ENCODE measurements at regions not wholly inside any gene's neighbourhood (a gene's known extent, or its start where the extent isn't known, plus 50 kb on each side); places are given as distances from the start of the nearest gene placed in this dataset.

- no peaks in the 10 kb centered on the region for H3K9me3 ChIP-seq (ENCODE audit: severe bottlenecking)
- H3K4me3 ChIP-seq (ENCODE audit: low read depth, low read length) = no peak overlapping the region
- no peaks in the 10 kb centered on the region for H3K27me3 ChIP-seq (ENCODE audit: insufficient read depth, low read depth, severe bottlenecking)
- no peaks in the 10 kb centered on the region for H3K36me3 ChIP-seq
- no peak overlapping the region for H3K27ac ChIP-seq
- DNase-seq = no peak
- TF ChIP-seq CTCF (IDR thresholded peaks at IDR 0.05; ENCODE audit: low read depth, low read length) = no peak
Observed at GRCh38 chr2:48841126-48841525, 85.6 kb upstream of the LHCGR start.

- no peak for TF ChIP-seq CTCF (IDR thresholded peaks at IDR 0.05; ENCODE audit: low read depth, low read length)
- no peak for DNase-seq
- no peaks in the 10 kb centered on the region for H3K9me3 ChIP-seq (ENCODE audit: severe bottlenecking)
- H3K36me3 ChIP-seq = no peaks in the 10 kb centered on the region
- no peak overlapping the region for H3K27ac ChIP-seq
- no peak overlapping the region for H3K4me3 ChIP-seq (ENCODE audit: low read depth, low read length)
- H3K27me3 ChIP-seq (ENCODE audit: insufficient read depth, low read depth, severe bottlenecking) = no peaks in the 10 kb centered on the region
Observed at GRCh38 chr2:48838029-48838428, 82.5 kb upstream of the LHCGR start.

GRCh38 chr2:48829569-48829968 is 74.0 kb upstream of the LHCGR start:
- DNase-seq = no peak
- Histone ChIP-seq H3K9me3 (ENCODE audit: severe bottlenecking) (no peaks in the 10 kb centered on the region), H3K4me3 (ENCODE audit: low read depth, low read length) (no peak overlapping the region), H3K27me3 (ENCODE audit: insufficient read depth, low read depth, severe bottlenecking) (no peaks in the 10 kb centered on the region), H3K27ac (no peak overlapping the region), H3K36me3 (no peaks in the 10 kb centered on the region)
- no peak for TF ChIP-seq CTCF (IDR thresholded peaks at IDR 0.05; ENCODE audit: low read depth, low read length)

GRCh38 chr2:48829036-48829435 is 73.5 kb upstream of the LHCGR start:
- DNase-seq = no peak
- no peaks in the 10 kb centered on the region for H3K36me3 ChIP-seq
- H3K9me3 ChIP-seq (ENCODE audit: severe bottlenecking) = no peaks in the 10 kb centered on the region
- H3K4me3 ChIP-seq (ENCODE audit: low read depth, low read length) = no peak overlapping the region
- TF ChIP-seq CTCF (IDR thresholded peaks at IDR 0.05; ENCODE audit: low read depth, low read length) = no peak
- H3K27me3 ChIP-seq (ENCODE audit: insufficient read depth, low read depth, severe bottlenecking) = no peaks in the 10 kb centered on the region
- H3K27ac ChIP-seq = no peak overlapping the region

- Histone ChIP-seq H3K27ac (no peak overlapping the region), H3K36me3 (no peaks in the 10 kb centered on the region), H3K9me3 (ENCODE audit: severe bottlenecking) (peaks cover 2% of the 10 kb centered on the region), H3K4me3 (ENCODE audit: low read depth, low read length) (no peak overlapping the region), H3K27me3 (ENCODE audit: insufficient read depth, low read depth, severe bottlenecking) (no peaks in the 10 kb centered on the region)
- DNase-seq = no peak
- TF ChIP-seq CTCF (IDR thresholded peaks at IDR 0.05; ENCODE audit: low read depth, low read length) = no peak
Observed at GRCh38 chr2:48826986-48827385, 71.5 kb upstream of the LHCGR start.

- no peaks in the 10 kb centered on the region for H3K27me3 ChIP-seq (ENCODE audit: insufficient read depth, low read depth, severe bottlenecking)
- H3K36me3 ChIP-seq = no peaks in the 10 kb centered on the region
- TF ChIP-seq CTCF (IDR thresholded peaks at IDR 0.05; ENCODE audit: low read depth, low read length) = no peak
- H3K9me3 ChIP-seq (ENCODE audit: severe bottlenecking) = peaks cover 2% of the 10 kb centered on the region
- no peak overlapping the region for H3K27ac ChIP-seq
- H3K4me3 ChIP-seq (ENCODE audit: low read depth, low read length) = no peak overlapping the region
- DNase-seq = no peak
Observed at GRCh38 chr2:48824116-48824515, 68.6 kb upstream of the LHCGR start.

Data from WERI-Rb-1 (cell line).